NCI-H446 treated with DMSO at 0.1 percent for 48 hours (cell line): ENCODE measurements at regions not wholly inside any gene's neighbourhood (a gene's known extent, or its start where the extent isn't known, plus 50 kb on each side); places are given as distances from the start of the nearest gene placed in this dataset.
"Not testable (repeated sequence)": the region's sequence is repeated elsewhere in the genome, so short reads cannot be mapped to it uniquely, and the experiment has no call there.

ENCODE experiments used
- DNase-seq: peaks from one replicate; lab custom pipeline; 2025; lab: John Stamatoyannopoulos, UW

DNA sequence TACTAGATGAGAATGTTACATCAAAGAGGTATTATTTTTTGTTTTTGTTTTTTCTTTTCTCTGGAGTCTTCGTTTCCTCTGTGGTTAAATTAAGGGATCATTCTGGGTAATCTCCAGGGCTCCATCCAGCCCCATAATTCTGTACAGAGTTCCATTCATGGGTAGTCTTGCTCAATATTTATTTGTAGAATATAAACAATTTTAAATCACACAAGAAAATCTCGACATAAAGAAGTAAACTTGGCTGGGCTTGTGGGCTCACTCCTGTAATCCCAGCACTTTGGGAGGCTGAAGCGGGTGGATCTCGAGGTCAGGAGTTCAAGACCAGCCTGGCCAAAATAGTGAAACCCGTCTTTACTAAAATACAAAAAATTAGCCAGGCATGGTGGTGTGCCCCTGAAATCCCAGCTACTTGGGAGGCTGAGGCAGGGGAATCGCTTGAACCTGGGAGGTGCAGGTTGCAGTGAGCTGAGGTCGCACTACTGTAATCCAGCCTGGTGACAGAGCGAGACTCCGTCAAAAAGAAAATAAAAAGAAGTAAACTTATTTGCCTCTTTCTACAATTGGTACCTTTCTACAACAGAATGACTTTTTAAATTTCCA is 166.8 kb upstream of the TGFBR2 start:
- no peak for DNase-seq

DNA sequence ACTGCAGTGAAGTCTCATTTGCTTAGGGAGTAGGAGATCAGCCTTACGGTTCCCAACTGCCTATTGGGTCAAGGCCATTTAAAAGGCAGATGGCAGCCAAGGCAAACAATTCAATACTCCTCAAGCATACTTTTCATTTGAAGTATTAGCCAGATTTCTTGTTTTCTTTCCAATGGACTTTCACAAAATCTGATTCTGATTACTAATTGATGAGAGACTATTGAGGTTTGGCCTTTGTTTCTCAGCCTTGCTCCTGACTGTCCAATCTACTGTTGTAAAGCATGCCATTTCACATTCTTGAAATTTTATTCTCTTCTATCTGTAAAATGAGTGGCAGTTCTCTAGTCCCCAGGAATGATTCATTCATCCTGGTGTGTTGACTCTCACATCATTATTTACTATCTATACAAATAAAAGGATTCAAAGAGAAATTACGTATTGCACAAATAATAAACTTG is 166.2 kb upstream of the TGFBR2 start:
- DNase-seq: peak; percentile 40

DNA sequence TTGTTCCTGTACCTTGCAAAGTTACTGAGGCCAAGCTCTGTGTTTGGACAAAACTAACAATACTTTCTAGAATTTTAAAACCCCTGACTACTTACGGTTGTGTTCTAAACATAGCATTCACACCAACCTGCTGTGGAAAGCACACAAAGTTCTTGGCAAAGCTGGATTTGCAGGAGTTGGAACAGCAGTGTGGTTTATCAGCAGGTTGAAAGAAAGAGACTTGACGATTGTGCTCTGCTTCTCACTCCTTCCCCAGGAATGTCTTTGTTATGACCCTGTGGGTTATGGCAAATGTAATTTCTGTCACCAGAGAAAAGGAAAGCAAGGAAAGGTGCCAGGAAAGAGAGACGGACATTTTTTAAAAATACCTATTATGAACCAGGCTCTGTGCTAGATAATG is 165.5 kb upstream of the TGFBR2 start:
- no peak for DNase-seq

DNA sequence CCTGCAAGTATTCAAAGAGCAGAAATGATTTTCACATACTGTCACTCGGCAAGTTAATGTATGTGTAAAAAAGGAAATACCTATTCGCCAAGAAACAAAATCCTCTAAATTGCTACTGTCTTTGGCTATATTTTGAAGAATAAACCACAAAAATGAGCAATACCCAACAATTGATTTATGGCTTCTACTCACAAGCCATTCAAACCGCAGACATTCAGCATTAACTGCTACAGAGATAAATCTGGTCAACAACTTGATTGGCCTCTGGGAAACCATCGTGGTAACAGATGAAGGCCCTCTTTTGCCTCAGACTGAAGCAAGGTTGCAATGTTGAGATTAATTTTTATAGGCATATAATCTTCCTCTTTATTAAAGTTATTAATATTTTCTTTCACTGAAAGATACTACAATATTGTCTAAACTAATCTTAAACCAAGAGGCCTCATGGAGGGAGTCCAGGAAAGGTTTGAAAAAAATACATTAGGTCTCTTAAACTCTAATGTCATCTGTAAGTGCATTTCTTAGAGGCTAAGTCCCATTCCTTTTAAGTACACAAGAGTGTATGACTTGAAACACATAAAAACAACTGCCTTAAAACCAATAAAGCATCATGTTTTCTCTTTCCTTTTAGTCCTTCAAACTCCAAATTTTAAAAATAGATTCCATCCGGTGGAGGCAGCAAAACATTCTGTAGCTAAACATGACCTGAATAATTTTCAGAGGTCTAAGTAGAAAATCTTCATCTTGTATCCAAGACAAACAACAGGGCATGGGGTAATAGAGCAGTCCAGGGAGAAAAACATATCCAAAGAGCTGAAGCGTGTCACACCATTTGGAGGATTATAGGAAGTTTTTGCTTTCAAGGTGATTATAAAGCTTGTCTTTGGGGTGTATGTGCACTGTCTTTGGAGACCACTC is 162.4 kb upstream of the TGFBR2 start:
- no peak for DNase-seq

DNA sequence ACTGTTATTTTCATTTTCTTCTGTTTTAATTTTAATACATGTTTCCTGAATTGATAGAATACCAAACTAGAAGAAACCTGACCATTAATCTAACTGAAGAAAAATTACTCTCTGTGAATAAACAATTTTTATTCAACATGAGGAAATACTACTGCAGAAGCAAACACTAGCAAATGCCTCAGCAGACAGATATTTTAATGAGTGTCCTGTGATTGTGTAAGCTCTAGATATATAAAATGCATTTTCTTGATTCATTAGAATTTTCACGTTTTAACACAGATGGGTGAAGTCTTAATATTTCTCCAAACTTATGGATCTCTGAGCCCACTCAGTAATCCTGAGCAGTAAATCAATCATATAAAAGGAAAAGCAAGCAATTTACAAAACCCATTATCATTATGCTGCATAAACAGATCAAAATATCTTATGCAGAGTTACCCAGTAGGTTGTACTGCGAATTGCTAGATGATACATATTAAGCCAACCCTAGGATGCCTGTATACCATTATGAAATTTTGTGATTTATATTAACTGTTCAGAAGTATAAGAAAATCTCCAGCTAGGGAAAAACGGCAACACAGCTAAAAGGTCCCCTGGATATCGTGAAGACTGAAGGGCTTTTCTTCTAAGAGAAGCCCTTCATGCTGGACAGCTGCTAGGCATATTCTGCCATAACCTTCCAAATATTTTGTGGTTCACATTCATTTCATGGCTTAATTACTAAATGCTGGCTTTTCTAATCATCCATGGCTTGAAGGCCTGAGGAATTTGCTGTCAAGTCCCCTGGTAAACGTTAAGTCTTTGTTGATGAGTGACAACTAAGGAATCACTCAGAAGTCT is 157.7 kb upstream of the TGFBR2 start:
- no peak for DNase-seq

DNA sequence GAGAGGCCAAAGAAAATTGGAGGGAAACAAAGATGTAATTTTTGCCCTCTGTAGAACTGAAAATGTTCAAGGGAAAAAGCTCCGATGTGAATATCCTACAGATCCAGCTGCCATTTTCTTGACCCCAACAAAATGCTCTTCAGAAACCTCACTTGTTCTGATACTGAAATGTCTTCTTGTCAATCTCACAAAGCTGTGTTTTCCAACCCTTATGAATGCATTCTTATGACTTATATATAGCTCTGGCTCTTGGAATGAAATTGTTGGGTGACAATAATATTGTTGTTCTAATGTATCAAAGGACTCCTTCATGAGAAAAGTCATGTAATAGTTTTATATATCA is 157.1 kb upstream of the TGFBR2 start:
- DNase-seq: no peak

DNA sequence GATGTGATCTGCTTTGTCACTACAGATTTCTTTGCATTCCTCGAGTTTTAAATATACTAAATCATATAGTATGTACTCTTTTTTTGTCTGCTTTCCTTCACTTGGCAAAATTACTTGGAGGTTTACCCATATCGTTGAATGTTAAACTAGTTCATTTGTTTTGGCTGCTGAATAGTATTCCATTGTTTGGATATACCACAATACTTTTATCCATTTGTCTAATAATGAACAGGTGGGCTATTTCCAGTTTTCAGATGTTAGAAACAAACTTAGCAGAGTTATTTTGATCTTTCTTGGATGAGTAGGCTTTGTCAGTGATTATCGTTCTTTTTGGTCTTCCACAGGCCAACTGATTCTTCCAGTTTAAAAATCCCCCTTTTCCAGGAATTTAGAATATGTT is 154.0 kb upstream of the TGFBR2 start:
- DNase-seq: no peak

DNA sequence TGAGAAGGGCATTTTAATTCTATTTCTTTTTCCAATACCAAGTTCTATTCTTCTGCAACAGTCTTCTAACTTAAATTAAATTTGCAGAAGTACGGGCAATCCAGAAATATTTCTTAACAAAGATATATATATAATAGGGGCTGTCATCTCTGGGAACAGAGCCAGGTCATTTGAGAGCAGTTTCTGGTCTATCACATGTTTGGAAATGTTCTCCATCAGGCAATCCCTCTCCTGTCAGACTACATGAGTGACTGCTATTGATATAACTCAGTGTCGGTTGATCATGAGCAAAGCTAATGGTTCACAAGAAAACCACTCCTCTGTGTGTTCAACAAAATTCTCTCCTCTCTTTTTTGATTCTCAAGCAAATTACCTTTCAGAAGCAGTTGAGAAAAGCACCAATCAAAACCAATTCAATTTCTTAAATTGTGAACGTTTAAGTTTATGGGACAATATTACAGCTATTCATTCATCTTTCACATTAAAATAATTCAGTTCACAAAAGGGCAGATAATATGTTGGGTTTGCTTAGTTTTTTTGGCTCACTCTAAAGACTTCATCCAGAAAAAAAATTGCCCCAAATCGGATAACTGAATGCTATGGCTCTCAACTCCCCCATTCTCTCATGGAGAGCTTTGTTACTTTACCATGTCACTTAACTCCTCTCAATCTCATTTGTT is 152.9 kb upstream of the TGFBR2 start:
- DNase-seq: peak; percentile 56

DNA sequence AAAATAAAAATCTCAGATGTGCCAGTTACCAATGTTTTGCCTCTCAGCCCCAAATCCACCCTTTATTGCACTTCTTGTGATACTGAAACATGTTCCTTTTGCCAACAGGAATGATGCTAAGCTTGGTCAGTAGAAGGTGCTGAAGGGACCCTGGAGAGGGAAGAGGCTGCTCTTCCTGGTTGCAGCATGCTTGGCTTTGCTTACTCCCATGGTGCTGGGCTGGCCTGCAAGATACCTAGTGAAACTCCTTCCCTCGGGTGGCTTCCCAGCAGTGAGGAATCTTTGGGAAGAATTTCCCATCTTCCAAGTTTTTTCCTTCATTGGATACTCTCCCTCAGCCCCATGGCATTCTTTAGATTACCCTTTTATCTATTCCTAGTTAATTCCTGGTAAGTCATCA is 151.8 kb upstream of the TGFBR2 start:
- no peak for DNase-seq

DNA sequence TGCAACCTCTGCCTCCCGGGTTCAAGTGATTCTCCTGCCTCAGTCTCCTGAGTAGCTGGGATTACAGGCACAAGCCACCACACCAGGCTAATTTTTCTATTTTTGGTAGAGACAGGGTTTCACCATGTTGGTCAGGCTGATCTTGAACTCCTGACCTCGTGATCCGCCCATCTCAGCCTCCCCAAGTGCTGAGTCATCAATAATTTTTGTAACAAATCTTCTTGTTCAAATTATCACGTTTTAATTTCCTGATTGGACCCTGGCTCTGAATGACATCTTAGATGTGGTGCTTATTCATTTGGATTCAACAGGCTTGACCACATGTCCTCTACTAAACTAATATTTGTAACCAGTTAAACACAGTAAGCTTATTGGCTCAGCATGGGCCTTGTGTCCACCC is 151.3 kb upstream of the TGFBR2 start:
- DNase-seq: not testable (repeated sequence)

DNA sequence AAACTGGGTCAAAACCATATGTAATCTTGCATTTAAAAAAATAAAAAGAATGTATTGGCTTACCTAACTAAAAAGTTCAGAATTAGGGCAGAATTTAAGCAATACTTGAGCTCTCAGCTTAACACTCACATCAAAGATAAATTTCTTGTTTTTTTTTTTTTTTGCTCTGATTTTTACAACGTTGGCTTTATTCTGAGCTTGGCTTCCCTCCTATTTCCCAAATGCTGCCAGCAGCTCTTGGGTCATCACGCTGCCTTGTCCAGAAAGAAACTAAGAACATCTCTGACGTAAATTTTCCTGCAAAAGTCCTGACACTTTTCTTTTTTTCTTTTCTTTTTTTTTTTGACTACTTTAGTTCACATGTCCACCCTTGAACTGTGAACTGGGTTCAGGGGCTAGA is 150.6 kb upstream of the TGFBR2 start:
- DNase-seq: no peak

DNA sequence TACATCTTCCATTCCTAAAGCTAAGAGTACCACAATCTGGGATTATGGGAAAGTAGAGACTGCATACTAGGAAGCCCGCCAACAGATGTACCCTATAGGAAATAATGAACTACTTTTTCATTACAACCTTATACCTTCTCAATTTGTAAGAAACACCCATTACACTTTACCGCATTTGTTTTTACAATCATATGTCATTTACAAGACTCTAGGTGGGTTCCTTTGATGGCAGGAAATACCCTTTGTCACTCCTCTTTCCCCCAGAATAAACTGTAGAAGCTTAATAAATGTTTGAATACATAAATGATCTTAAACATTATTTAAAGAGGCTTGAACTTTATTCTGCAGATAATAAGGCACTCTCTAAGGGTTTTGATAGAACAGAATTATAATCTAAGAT is 150.1 kb upstream of the TGFBR2 start:
- no peak for DNase-seq

DNA sequence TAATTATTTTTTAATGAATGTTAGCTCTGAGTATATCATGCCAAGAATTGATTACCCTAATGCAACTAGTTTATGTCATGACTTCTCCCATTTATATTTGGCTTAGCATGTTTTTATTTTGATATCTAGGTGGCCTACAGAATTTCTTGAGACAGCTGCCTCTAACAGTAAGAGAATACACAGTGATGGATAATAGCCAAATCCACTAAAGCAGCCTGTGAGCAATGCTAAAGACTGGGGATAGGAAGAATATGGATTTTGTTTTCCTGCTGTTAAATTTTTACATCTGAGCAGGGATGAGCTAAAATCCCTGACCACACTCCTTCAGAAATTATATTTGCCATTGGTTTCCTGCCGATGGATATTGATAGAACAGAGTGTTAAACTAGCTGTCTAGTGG is 149.3 kb upstream of the TGFBR2 start:
- peak; percentile 4 for DNase-seq

DNA sequence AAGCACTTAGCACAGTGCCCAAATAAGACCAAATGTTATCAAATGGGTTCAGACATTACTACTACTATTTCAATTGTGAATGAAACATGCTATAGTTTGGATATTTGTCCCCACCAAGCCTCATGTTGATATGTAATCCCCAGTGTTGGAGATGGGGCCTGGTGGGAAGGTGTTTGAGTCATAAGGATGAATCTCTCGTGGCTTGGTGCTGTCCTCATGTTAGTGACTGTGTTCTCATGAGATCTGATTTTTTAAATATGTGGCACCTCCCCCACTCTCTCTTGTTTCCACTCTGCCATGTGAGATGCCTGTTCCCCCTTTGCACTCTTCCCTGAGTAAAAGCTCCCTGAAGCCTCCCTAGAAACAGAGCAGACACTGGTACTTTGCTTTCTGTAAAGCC is 148.7 kb upstream of the TGFBR2 start:
- DNase-seq: no peak

DNA sequence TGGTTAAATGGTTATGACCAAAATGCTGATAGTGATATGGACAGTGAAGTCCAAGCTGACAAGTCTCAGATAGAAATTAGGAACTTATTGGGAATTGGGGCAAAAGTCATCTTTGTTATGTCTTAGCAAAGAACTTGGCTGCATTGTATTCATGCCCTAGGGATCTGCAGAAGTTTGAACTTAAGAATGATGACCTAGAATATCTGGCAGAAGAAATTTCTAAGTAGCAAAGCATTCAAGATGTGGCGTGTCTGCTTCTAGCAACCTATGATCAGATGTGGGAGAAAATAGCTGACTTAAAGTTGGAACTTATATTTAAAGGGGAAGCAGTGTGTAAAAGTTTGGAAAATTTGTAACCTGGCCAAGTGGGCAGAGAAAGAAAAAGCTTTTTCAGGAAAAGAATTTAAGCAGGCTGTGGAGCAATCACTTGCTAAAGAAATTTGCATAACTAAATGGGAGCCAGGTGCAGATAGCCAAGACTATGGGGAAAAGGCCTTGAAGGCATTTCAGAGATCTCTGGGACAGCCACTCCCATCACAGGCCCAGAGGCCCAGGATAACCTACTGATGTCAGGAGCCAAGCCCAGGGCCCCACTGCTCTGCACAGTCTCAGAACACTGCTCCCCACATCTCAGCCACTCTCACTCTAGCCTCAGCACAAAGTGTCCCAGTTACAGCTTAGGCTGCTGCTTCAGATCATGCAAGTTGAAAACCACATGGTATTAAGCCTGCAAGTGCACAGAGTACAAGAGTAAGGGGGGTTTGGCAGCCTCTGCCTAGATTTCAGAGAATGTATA is 147.8 kb upstream of the TGFBR2 start:
- no peak for DNase-seq

DNA sequence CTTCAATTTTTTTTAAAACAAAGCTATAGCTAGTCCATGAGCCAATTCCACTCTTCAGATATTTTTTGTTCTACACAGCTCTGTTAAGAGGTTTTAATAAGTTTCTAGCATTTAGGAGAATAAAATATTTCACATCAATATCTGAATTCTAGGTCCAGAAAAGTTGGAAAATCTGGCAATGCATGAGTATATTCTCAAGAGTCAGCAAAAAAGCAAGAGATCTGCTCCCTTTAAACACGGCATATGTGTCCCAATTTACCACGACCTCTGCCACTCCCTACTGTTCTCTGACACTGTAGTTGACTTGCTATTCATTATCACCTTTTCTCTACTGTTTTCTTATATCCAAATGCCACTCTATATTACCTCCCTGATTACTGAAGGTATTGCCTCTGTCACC is 145.1 kb upstream of the TGFBR2 start:
- DNase-seq: no peak

DNA sequence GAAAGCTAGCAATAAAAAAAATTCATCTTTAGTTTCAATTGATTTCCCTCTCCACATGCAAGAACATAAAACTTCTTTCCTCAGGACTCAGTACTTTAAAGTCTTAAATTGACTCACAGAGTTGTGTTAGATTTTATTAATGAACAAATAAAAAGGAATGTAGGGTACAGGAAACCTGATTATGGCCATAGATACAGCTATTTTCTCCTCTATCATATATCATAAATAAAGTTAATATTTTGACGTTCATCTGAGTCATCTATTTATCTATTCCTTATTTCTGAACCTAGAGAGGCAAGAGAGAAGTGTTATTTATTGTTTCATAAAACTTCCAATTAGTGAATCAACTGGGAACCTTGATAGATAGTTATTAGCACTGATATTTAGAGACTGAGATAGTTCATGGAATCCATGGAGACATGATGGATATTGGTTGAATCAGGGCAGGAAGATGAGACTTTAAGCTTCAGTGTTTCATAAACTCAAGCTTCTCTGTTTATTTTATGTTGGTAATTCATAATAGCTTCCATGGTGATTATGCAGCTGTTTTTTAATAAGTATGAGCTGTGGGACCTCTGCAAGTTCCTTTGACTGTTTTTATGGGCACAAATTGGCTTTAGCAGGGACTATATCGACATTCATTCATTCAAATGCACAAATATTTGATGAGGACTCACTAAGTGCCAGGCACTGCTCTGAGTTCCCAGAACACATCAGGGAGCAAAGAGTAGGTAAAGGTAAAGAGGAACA is 143.5 kb upstream of the TGFBR2 start:
- no peak for DNase-seq

DNA sequence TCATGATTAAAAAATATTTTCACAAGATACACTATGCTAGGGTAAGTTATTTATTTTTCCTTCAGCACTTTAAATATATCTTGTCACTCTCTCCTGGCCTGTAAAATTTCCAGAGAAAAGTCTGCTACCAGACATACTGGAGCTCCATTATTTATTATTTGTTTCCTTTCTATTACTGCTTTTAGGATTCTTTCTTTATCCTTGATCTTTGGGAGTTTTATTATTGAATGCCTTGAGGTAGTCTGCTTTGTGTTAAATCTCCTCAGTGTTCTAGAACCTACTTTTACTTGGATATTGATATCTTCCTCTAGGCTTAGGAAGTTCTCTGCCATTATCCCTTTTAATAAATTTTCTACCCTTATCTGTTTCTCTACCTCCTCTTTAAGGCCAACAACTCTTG is 142.0 kb upstream of the TGFBR2 start:
- DNase-seq: no peak

DNA sequence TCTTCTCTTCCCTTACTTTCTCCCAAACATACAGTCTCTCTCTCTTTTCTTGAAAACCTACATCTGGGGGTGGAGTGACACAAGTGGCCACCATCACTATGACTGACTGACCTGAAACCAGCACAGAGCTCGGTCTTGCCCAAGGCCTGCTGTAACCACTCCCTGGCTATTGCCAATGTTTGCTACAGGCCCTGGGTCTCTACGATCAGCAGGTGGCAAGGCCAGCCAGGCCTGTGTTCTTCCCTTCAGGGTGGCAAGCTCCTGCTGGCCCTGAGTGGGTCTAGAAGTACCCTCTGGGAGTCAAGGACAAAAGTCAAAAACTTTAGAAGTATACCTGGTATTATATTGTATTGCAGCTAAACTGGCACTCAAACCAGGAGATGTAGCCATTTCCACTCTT is 140.9 kb upstream of the TGFBR2 start:
- DNase-seq: no peak

DNA sequence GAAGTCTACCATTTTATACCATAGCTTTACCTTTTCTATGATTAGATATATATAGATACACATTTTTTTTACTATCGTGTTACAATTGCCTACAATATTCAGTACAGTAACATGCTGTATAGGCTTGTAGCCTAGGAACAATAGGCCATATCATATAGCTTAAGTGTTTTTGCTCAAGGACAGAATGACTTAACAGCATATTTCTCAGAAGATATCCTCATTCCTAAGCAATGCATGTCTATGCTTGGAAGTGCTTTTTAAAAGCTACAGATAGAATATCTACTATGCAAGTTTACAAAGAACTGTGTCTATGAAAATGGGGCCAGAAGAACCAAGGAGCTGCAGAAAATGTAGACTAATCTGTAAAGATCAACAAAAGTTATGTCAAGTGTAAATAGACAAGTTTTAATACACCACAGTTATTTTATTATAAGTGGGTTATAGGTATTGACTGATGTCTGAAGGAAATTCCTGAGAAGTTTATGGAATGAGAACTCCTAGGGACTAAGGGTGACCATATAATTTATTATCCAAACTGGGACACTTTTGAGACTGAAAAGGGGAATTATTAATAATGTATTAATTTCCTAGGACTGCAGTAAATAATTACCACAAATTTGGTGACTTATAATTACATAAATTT is 138.7 kb upstream of the TGFBR2 start:
- DNase-seq: no peak
